DND-41 (cell line): ENCODE measurements at regions not wholly inside any gene's neighbourhood (a gene's known extent, or its start where the extent isn't known, plus 50 kb on each side); places are given as distances from the start of the nearest gene placed in this dataset.

ENCODE experiments used
- ATAC-seq: fragments of 200-7000 bp; cut with Tn5 transposase; 3 replicates; pipeline ENCODE4 v1.9.1; 2021; ENCODE audit warnings: low read depth; ENCODE audit not compliant: insufficient read depth
- DNase-seq: peaks from one replicate; pipeline ENCODE4 v3.0.0-alpha.2; 2020
- H2AFZ ChIP-seq: 2 replicates; pipeline ENCODE4 v1.6.0; 2012; ENCODE audit warnings: low read depth, low read length
- H3K27ac ChIP-seq: 2 replicates; pipeline ENCODE4 v1.5.1; 2012; ENCODE audit warnings: low read length, inconsistent platforms
- H3K27me3 ChIP-seq: fragments of 200-600 bp; sonication (generic); 2 replicates; pipeline ENCODE4 v1.6.0; 2012; ENCODE audit warnings: low read length, mild to moderate bottlenecking, inconsistent platforms; ENCODE audit not compliant: insufficient read depth, poor library complexity
- H3K36me3 ChIP-seq: 2 replicates; pipeline ENCODE4 v1.5.1; 2012; ENCODE audit warnings: low read length, inconsistent platforms; ENCODE audit not compliant: insufficient read depth
- H3K4me1 ChIP-seq: 2 replicates; pipeline ENCODE4 v1.5.1; 2012; ENCODE audit warnings: mild to moderate bottlenecking, low read length; ENCODE audit not compliant: insufficient read depth
- H3K4me2 ChIP-seq: 2 replicates; pipeline ENCODE4 v1.6.0; 2012; ENCODE audit warnings: mild to moderate bottlenecking, moderate library complexity, low read length, inconsistent platforms; ENCODE audit not compliant: insufficient read depth
- H3K4me3 ChIP-seq, 2 experiments: fragments of 200-600 bp in 1 of 2; shearing (Covaris generic) in 1 of 2; 2 replicates each; pipeline ENCODE4 v1.5.1; 2012 to 2016; ENCODE audit warnings: inconsistent platforms in 2 of 2, low read length in 2 of 2, mild to moderate bottlenecking in 2 of 2, low read depth in 1 of 2, moderate library complexity in 1 of 2
- H3K79me2 ChIP-seq: 2 replicates; pipeline ENCODE4 v1.6.0; 2012; ENCODE audit warnings: low read length, inconsistent platforms; ENCODE audit not compliant: insufficient read depth
- H3K9ac ChIP-seq: 2 replicates; pipeline ENCODE4 v1.6.0; 2012; ENCODE audit warnings: low read depth, mild to moderate bottlenecking, inconsistent platforms, low read length, moderate library complexity
- H3K9me3 ChIP-seq: 2 replicates; pipeline ENCODE4 v1.5.1; 2012; ENCODE audit warnings: low read length, moderate library complexity, mild to moderate bottlenecking, inconsistent platforms; ENCODE audit not compliant: insufficient read depth, severe bottlenecking
- H4K20me1 ChIP-seq: 2 replicates; pipeline ENCODE4 v1.6.0; 2012; ENCODE audit warnings: low read length; ENCODE audit not compliant: insufficient read depth
- CTCF ChIP-seq: IDR thresholded peaks from 2 replicates; pipeline ENCODE4 v1.5.1; 2012; ENCODE audit warnings: borderline replicate concordance, low read length, moderate library complexity, mild to moderate bottlenecking; ENCODE audit not compliant: poor library complexity, severe bottlenecking; ENCODE audit errors: extremely low read depth
- EZH2 ChIP-seq: IDR thresholded peaks from 3 replicates; pipeline ENCODE4 v1.6.1; 2012; ENCODE audit warnings: borderline replicate concordance, low read depth, mild to moderate bottlenecking, moderate library complexity, low read length, inconsistent platforms; ENCODE audit not compliant: severe bottlenecking

- DNase-seq (no peak), ATAC-seq (no peak)
- H3K79me2 ChIP-seq: no peaks in the 10 kb centered on the region
- no peak for TF ChIP-seq CTCF
- TF ChIP-seq EZH2: no peak
- peaks cover 5% of the 10 kb centered on the region; the same call in 1 of the 2 replicates for H3K4me1 ChIP-seq
- no peaks in the 10 kb centered on the region for H3K9me3 ChIP-seq
- no peak overlapping the region for H2AFZ ChIP-seq
- no peak overlapping the region for H3K4me2 ChIP-seq
- no peak overlapping the region for H3K9ac ChIP-seq
- H3K27me3 ChIP-seq: no peaks in the 10 kb centered on the region
- H3K4me3 ChIP-seq: no peak overlapping the region
- no peak overlapping the region for H3K27ac ChIP-seq
- no peaks in the 10 kb centered on the region for H4K20me1 ChIP-seq
- H3K36me3 ChIP-seq: no peaks in the 10 kb centered on the region
Observed at GRCh38 chr11:34812905-34813576, 103.1 kb downstream of the APIP start.

GRCh38 chr11:34811858-34812257 is 104.3 kb downstream of the APIP start:
- DNase-seq: no peak
- Histone ChIP-seq H3K27ac (no peak overlapping the region), H3K9me3 (no peaks in the 10 kb centered on the region), H3K4me1 (peaks cover 5% of the 10 kb centered on the region; the same call in 1 of the 2 replicates), H3K4me3 (no peak overlapping the region), H4K20me1 (no peaks in the 10 kb centered on the region), H2AFZ (no peak overlapping the region), H3K4me2 (no peak overlapping the region), H3K9ac (no peak overlapping the region), H3K27me3 (no peaks in the 10 kb centered on the region), H3K79me2 (no peaks in the 10 kb centered on the region), H3K36me3 (no peaks in the 10 kb centered on the region)
- TF ChIP-seq EZH2: no peak
- no peak for TF ChIP-seq CTCF
- no peak for ATAC-seq

- H3K36me3 ChIP-seq: no peaks in the 10 kb centered on the region
- H3K4me2 ChIP-seq: no peak overlapping the region
- H3K9ac ChIP-seq: no peak overlapping the region
- no peak for ATAC-seq
- DNase-seq: no peak
- no peak overlapping the region for H2AFZ ChIP-seq
- no peaks in the 10 kb centered on the region for H3K27me3 ChIP-seq
- no peak overlapping the region for H3K4me3 ChIP-seq
- H4K20me1 ChIP-seq: no peaks in the 10 kb centered on the region
- H3K27ac ChIP-seq: no peak overlapping the region
- H3K4me1 ChIP-seq: peaks cover 5% of the 10 kb centered on the region; the same call in 1 of the 2 replicates
- TF ChIP-seq CTCF (no peak), EZH2 (no peak)
- H3K79me2 ChIP-seq: no peaks in the 10 kb centered on the region
- H3K9me3 ChIP-seq: no peaks in the 10 kb centered on the region
Observed at GRCh38 chr11:34810107-34810562, 106.0 kb downstream of the APIP start.
